Coronary artery (tissue), 2 donors: ENCODE measurements at regions not wholly inside any gene's neighbourhood (a gene's known extent, or its start where the extent isn't known, plus 50 kb on each side); places are given as distances from the start of the nearest gene placed in this dataset.
"Not testable (repeated sequence)": the region's sequence is repeated elsewhere in the genome, so short reads cannot be mapped to it uniquely, and the experiment has no call there.

ENCODE experiments used
- DNase-seq: peaks from one replicate; pipeline ENCODE4 v3.0.0-alpha.2; 2017; ENCODE audit warnings: low spot score
- H3K27ac ChIP-seq, 2 donors: fragments of 200-600 bp; sonication (generic); one replicate each; pipeline ENCODE4 v1.5.1; 2016 to 2019
- H3K4me3 ChIP-seq: fragments of 200-600 bp; sonication (generic); 2 replicates; pipeline ENCODE4 v1.5.1; 2016; ENCODE audit warnings: mild to moderate bottlenecking, moderate library complexity
- TF ChIP-seq, protein P1 (sequence below): fragments of 200-600 bp; sonication (generic); IDR thresholded peaks from one replicate; pipeline ENCODE4 v1.5.1; 2019; ENCODE audit warnings: antibody characterized with exemption

DNA sequence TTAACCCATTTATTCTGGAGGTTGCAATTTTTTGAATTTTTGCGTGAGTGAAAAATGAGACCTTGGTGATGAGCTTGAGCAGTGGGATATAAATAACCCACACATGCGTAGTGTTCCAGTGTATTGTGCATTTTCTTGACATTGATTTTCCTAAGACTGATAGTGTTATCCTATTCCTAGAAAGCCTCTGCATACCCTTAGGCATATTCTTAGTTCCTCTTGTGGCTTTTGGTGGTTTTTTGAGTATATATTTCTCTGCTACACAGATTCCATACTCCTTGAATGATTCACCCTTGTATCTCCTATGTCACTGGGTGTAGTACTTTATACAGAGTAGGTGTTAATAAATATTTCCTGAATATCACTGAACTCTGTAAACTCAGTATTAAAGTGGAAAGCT is 363.4 kb upstream of the PDE3A start:
- DNase-seq = no peak
- no peak overlapping the region for H3K4me3 ChIP-seq
- TF ChIP-seq, protein P1, sequence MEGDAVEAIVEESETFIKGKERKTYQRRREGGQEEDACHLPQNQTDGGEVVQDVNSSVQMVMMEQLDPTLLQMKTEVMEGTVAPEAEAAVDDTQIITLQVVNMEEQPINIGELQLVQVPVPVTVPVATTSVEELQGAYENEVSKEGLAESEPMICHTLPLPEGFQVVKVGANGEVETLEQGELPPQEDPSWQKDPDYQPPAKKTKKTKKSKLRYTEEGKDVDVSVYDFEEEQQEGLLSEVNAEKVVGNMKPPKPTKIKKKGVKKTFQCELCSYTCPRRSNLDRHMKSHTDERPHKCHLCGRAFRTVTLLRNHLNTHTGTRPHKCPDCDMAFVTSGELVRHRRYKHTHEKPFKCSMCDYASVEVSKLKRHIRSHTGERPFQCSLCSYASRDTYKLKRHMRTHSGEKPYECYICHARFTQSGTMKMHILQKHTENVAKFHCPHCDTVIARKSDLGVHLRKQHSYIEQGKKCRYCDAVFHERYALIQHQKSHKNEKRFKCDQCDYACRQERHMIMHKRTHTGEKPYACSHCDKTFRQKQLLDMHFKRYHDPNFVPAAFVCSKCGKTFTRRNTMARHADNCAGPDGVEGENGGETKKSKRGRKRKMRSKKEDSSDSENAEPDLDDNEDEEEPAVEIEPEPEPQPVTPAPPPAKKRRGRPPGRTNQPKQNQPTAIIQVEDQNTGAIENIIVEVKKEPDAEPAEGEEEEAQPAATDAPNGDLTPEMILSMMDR = no peak

GRCh38 chr12:20006871-20007730 is 361.2 kb upstream of the PDE3A start:
- TF ChIP-seq, protein P1 = no peak
- DNase-seq = no peak
- Histone ChIP-seq H3K27ac (no peak overlapping the region), H3K4me3 (no peak overlapping the region)

More for the DNA sequence above, 363.4 kb upstream of the PDE3A start:
- H3K27ac ChIP-seq = no peak overlapping the region

GRCh38 chr12:20009965-20010364 is 358.4 kb upstream of the PDE3A start:
- not testable (repeated sequence) for H3K4me3 ChIP-seq, H3K27ac ChIP-seq, DNase-seq

DNA sequence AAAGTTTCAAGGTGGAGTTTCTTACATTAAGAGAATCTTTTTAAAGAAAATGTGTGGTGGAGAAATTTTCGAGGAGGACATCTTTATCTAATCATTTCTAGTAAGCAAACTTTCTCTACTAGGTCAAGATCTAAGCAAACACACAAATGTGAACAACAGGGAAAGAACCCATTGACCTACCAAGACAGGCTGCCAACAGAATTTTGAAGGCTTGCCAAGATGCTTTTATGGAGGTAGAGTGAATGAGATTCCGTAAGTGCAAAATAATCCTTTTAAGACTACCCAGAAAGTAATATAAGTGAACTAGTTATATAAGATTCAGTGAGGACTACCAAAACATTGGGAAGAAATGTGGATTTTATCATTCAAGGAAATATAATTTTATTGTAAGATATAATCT is 357.1 kb upstream of the PDE3A start:
- no peak for DNase-seq
- H3K4me3 ChIP-seq = no peak overlapping the region
- TF ChIP-seq, protein P1 = no peak
- no peak overlapping the region for H3K27ac ChIP-seq

- TF ChIP-seq, protein P1 = no peak
- DNase-seq = no peak
- Histone ChIP-seq H3K27ac (no peak overlapping the region), H3K4me3 (no peak overlapping the region)
Measured at GRCh38 chr12:20017802-20018201, 350.5 kb upstream of the PDE3A start.

GRCh38 chr12:20018406-20018805 is 349.9 kb upstream of the PDE3A start:
- Histone ChIP-seq H3K27ac (no peak overlapping the region), H3K4me3 (no peak overlapping the region)
- no peak for DNase-seq
- TF ChIP-seq, protein P1 = no peak

DNA sequence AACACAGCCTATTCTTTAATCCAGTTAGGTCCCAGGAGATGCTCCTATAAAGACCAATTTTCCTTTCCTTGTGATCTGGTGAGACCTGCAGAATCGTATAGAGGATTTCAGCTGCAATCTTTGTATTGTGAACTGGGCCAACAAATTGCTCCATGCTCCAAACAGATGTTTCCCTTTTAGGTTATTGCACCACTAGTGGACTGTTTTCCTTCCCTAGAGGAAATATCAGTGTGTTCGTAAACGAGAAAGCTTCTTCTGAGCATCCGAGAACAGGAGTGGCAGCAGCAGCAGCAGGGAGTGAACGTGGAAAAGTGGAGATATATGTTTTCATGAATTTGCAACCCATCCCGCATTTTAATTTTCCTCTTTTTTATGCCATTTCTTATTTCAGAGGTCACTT is 344.1 kb upstream of the PDE3A start:
- TF ChIP-seq, protein P1 = no peak
- DNase-seq = no peak
- Histone ChIP-seq H3K4me3 (no peak overlapping the region), H3K27ac (no peak overlapping the region)
